ENCODE measurements at regions not wholly inside any gene's neighbourhood (a gene's known extent, or its start where the extent isn't known, plus 50 kb on each side); places are given as distances from the start of the nearest gene placed in this dataset.

GRCh38 chr6:104357928-104358327, 501.8 kb downstream of the HACE1 start:
- TF ChIP-seq CTCF (IDR thresholded peaks at IDR 0.05; ENCODE audit: insufficient read depth, low read length) = no peak
- DNase-seq (ENCODE audit: low read depth) = no peak
- H3K4me3 ChIP-seq (ENCODE audit: low read depth, low read length) = no peak overlapping the region

- H3K4me3 ChIP-seq (ENCODE audit: low read depth, low read length) = no peak overlapping the region
- no peak for TF ChIP-seq CTCF (IDR thresholded peaks at IDR 0.05; ENCODE audit: insufficient read depth, low read length)
- no peak for DNase-seq (ENCODE audit: low read depth)
Observed at GRCh38 chr6:104356197-104356596, 503.5 kb downstream of the HACE1 start.

- TF ChIP-seq CTCF (IDR thresholded peaks at IDR 0.05; ENCODE audit: insufficient read depth, low read length) = no peak
- no peak overlapping the region for H3K4me3 ChIP-seq (ENCODE audit: low read depth, low read length)
- no peak for DNase-seq (ENCODE audit: low read depth)
Observed at GRCh38 chr6:104349191-104349590, 510.5 kb downstream of the HACE1 start.

GRCh38 chr6:104344223-104344622, 515.5 kb downstream of the HACE1 start:
- TF ChIP-seq CTCF (IDR thresholded peaks at IDR 0.05; ENCODE audit: insufficient read depth, low read length) = no peak
- H3K4me3 ChIP-seq (ENCODE audit: low read depth, low read length) = no peak overlapping the region
- no peak for DNase-seq (ENCODE audit: low read depth)

GRCh38 chr6:104332364-104332763, 527.4 kb downstream of the HACE1 start:
- no peak for TF ChIP-seq CTCF (IDR thresholded peaks at IDR 0.05; ENCODE audit: insufficient read depth, low read length)
- DNase-seq (ENCODE audit: low read depth) = no peak
- no peak overlapping the region for H3K4me3 ChIP-seq (ENCODE audit: low read depth, low read length)

- TF ChIP-seq CTCF (IDR thresholded peaks at IDR 0.05; ENCODE audit: insufficient read depth, low read length) = no peak
- no peak overlapping the region for H3K4me3 ChIP-seq (ENCODE audit: low read depth, low read length)
- DNase-seq (ENCODE audit: low read depth) = peak; percentile 57
Observed at GRCh38 chr6:104326173-104327001, 533.3 kb downstream of the HACE1 start.
